ENCODE measurements at regions not wholly inside any gene's neighbourhood (a gene's known extent, or its start where the extent isn't known, plus 50 kb on each side); places are given as distances from the start of the nearest gene placed in this dataset.

- Histone ChIP-seq H3K4me3 (replicated peaks; ENCODE audit: low read depth, low read length) (no peak overlapping the region), H3K27me3 (replicated peaks; ENCODE audit: control insufficient read depth, insufficient read depth, low read length) (no peaks in the 10 kb centered on the region)
- no peak for DNase-seq (ENCODE audit: extremely low read depth, insufficient read length)
Observed at GRCh38 chr16:87131061-87131995, 185.9 kb downstream of the C16orf95 start.

GRCh38 chr16:87131996-87132345 lies 185.2 kb downstream of the C16orf95 start:
- Histone ChIP-seq H3K36me3 (ENCODE audit: control insufficient read depth, insufficient read depth, low read length) (no peaks in the 10 kb centered on the region), H3K27me3 (replicated peaks; ENCODE audit: control insufficient read depth, insufficient read depth, low read length) (no peaks in the 10 kb centered on the region), H3K4me3 (replicated peaks; ENCODE audit: low read depth, low read length) (no peak overlapping the region)
- TF ChIP-seq CTCF (IDR thresholded peaks at IDR 0.05; ENCODE audit: insufficient read depth, low read length, poor library complexity, severe bottlenecking) = no peak
- DNase-seq (ENCODE audit: extremely low read depth, insufficient read length) = no peak

More at GRCh38 chr16:87131061-87131995, 185.9 kb downstream of the C16orf95 start:
- H3K36me3 ChIP-seq (ENCODE audit: control insufficient read depth, insufficient read depth, low read length) = no peaks in the 10 kb centered on the region
- TF ChIP-seq CTCF (IDR thresholded peaks at IDR 0.05; ENCODE audit: insufficient read depth, low read length, poor library complexity, severe bottlenecking) = no peak

GRCh38 chr16:87132361-87133014 lies 184.7 kb downstream of the C16orf95 start:
- TF ChIP-seq CTCF (IDR thresholded peaks at IDR 0.05; ENCODE audit: insufficient read depth, low read length, poor library complexity, severe bottlenecking) = no peak
- Histone ChIP-seq H3K4me3 (replicated peaks; ENCODE audit: low read depth, low read length) (no peak overlapping the region), H3K36me3 (ENCODE audit: control insufficient read depth, insufficient read depth, low read length) (no peaks in the 10 kb centered on the region), H3K27me3 (replicated peaks; ENCODE audit: control insufficient read depth, insufficient read depth, low read length) (no peaks in the 10 kb centered on the region)
- no peak for DNase-seq (ENCODE audit: extremely low read depth, insufficient read length)

- Histone ChIP-seq H3K27me3 (replicated peaks; ENCODE audit: control insufficient read depth, insufficient read depth, low read length) (no peaks in the 10 kb centered on the region), H3K4me3 (replicated peaks; ENCODE audit: low read depth, low read length) (no peak overlapping the region), H3K36me3 (ENCODE audit: control insufficient read depth, insufficient read depth, low read length) (no peaks in the 10 kb centered on the region)
- TF ChIP-seq CTCF (IDR thresholded peaks at IDR 0.05; ENCODE audit: insufficient read depth, low read length, poor library complexity, severe bottlenecking) = no peak
- no peak for DNase-seq (ENCODE audit: extremely low read depth, insufficient read length)
Observed at GRCh38 chr16:87133112-87133850, 183.9 kb downstream of the C16orf95 start.

- no peak for DNase-seq (ENCODE audit: extremely low read depth, insufficient read length)
- no peak overlapping the region for H3K4me3 ChIP-seq (replicated peaks; ENCODE audit: low read depth, low read length)
- H3K36me3 ChIP-seq (ENCODE audit: control insufficient read depth, insufficient read depth, low read length) = no peaks in the 10 kb centered on the region
- H3K27me3 ChIP-seq (replicated peaks; ENCODE audit: control insufficient read depth, insufficient read depth, low read length) = no peaks in the 10 kb centered on the region
- no peak for TF ChIP-seq CTCF (IDR thresholded peaks at IDR 0.05; ENCODE audit: insufficient read depth, low read length, poor library complexity, severe bottlenecking)
Observed at GRCh38 chr16:87133966-87134627, 183.1 kb downstream of the C16orf95 start.

All from GM06990 (cell line).